ENCODE measurements at regions not wholly inside any gene's neighbourhood (a gene's known extent, or its start where the extent isn't known, plus 50 kb on each side); places are given as distances from the start of the nearest gene placed in this dataset.

- no peak overlapping the region for H3K56ac ChIP-seq (replicated peaks; ENCODE audit: insufficient read length, low read depth, low read length)
- ChIA-PET CTCF (ENCODE audit: partially characterized antibody) (no interaction called here), POLR2A (ENCODE audit: partially characterized antibody) (no interaction called here)
- no peak overlapping the region for H2BK12ac ChIP-seq (ENCODE audit: low read depth, low read length)
- H3K23ac ChIP-seq (ENCODE audit: insufficient read length), result no peak overlapping the region
- no peak overlapping the region for H2AFZ ChIP-seq (ENCODE audit: low read length)
- H2AK5ac ChIP-seq (ENCODE audit: low read depth, low read length), result no peak overlapping the region
- no peak overlapping the region for H4K8ac ChIP-seq (ENCODE audit: extremely low read depth, insufficient read depth, low read length)
- no peak overlapping the region for H3K14ac ChIP-seq (ENCODE audit: insufficient read length)
- FAIRE-seq (no peak), DNase-seq (ENCODE audit: low read depth in 1 of 2, low spot score in 2 of 2) (no peak)
- H2BK15ac ChIP-seq (ENCODE audit: low read length), result no peak overlapping the region
- no peaks in the 10 kb centered on the region for H4K20me1 ChIP-seq (replicated peaks in 1 of 2; ENCODE audit: control insufficient read depth in 1 of 2, insufficient read depth in 2 of 2, low read length in 2 of 2)
- WGBS, 2 experiments (ENCODE audit: extremely low coverage in 1 of 2, insufficient coverage in 1 of 2, insufficient read length in 1 of 2, insufficient replicate concordance in 2 of 2, low coverage in 1 of 2, low lambda C conversion rate in 2 of 2, missing lambda C conversion rate in 1 of 2), result 90% methylated on average over 2 of the region's 2 CpGs; no CpG with 5 or more reads in 1 of the 2 experiments
- H2BK5ac ChIP-seq (ENCODE audit: low read depth, low read length), result no peak overlapping the region
- no peaks in the 10 kb centered on the region for H3K9me3 ChIP-seq (ENCODE audit: insufficient read depth in 2 of 2, low read depth in 1 of 2, low read length in 1 of 2)
- no peak overlapping the region for H3K4me3 ChIP-seq (ENCODE audit: extremely low read depth in 1 of 4, insufficient read depth in 2 of 4, low read depth in 3 of 4, low read length in 4 of 4)
- H2BK120ac ChIP-seq (replicated peaks; ENCODE audit: low read depth, low read length), result no peak overlapping the region
- H3K79me2 ChIP-seq (ENCODE audit: control insufficient read depth in 1 of 2, insufficient read depth in 2 of 2, low read length in 2 of 2), result no peaks in the 10 kb centered on the region
- H2BK20ac ChIP-seq (ENCODE audit: low read length), result no peak overlapping the region
- H3K79me1 ChIP-seq (ENCODE audit: low read depth, low read length), result no peaks in the 10 kb centered on the region
- no peak overlapping the region for H4K91ac ChIP-seq (replicated peaks; ENCODE audit: insufficient read length, low read length)
- no peak overlapping the region for H3K4me2 ChIP-seq (ENCODE audit: insufficient read depth in 1 of 2, low read depth in 2 of 2, low read length in 2 of 2)
- no peaks in the 10 kb centered on the region for H3K23me2 ChIP-seq (ENCODE audit: low read depth, low read length)
- H3K27ac ChIP-seq (ENCODE audit: low read depth, low read length), result no peak overlapping the region
- peaks cover 0 to 5% (median 2%) of the 10 kb centered on the region in 4 experiments; a peak in 5 of 7 replicates for H3K4me1 ChIP-seq (replicated peaks in 1 of 4; ENCODE audit: control insufficient read depth in 3 of 4, insufficient read depth in 4 of 4, low read length in 3 of 4)
- peaks cover 0 to 2% (median 0%) of the 10 kb centered on the region in 4 experiments; a peak in 1 of 7 replicates for H3K27me3 ChIP-seq (replicated peaks in 1 of 4; ENCODE audit: control insufficient read depth in 3 of 4, extremely low read depth in 1 of 4, insufficient read depth in 3 of 4, low read length in 3 of 4)
- no peak overlapping the region for H3K9ac ChIP-seq (replicated peaks in 1 of 4; ENCODE audit: extremely low read depth in 1 of 4, low read depth in 3 of 4, low read length in 3 of 4)
- no peak overlapping the region for H4K5ac ChIP-seq (ENCODE audit: insufficient read length, low read depth, low read length)
- H3K36me3 ChIP-seq (ENCODE audit: control insufficient read depth in 2 of 4, insufficient read depth in 4 of 4, low read length in 3 of 4), result no peaks in the 10 kb centered on the region
- H3K4ac ChIP-seq (replicated peaks; ENCODE audit: insufficient read length, low read depth, low read length), result no peak overlapping the region
- H3K18ac ChIP-seq (ENCODE audit: extremely low read depth, low read length), result no peak overlapping the region
- TF ChIP-seq FOSL1 (IDR thresholded peaks at IDR 0.05; ENCODE audit: insufficient read depth, low read depth, low read length) (no peak), RBBP5 (IDR thresholded peaks at IDR 0.05; ENCODE audit: borderline replicate concordance, low read depth, low read length) (no peak), CBX8 (IDR thresholded peaks at IDR 0.05; ENCODE audit: borderline replicate concordance, low read depth, low read length) (no peak), SP1 (IDR thresholded peaks at IDR 0.05; ENCODE audit: low read depth, low read length) (no peak), CTBP2 (IDR thresholded peaks at IDR 0.05; ENCODE audit: borderline replicate concordance, insufficient read depth, insufficient read length, low read length) (no peak), SIRT6 (IDR thresholded peaks at IDR 0.05; ENCODE audit: low read length) (no peak), TEAD4 (IDR thresholded peaks at IDR 0.05; ENCODE audit: low read depth, low read length) (no peak), RNF2 (IDR thresholded peaks at IDR 0.05; ENCODE audit: borderline replicate concordance, low read depth, low read length, missing control alignments, poor library complexity, severe bottlenecking) (no peak), SP4 (IDR thresholded peaks at IDR 0.05; ENCODE audit: low read length) (no peak), KDM1A (IDR thresholded peaks at IDR 0.05; ENCODE audit: borderline replicate concordance, low read length) (no peak), CEBPB (IDR thresholded peaks at IDR 0.05; ENCODE audit: low read depth, low read length) (no peak), NRF1 (IDR thresholded peaks at IDR 0.05; ENCODE audit: low read depth, low read length) (no peak), EP300 (IDR thresholded peaks at IDR 0.05; ENCODE audit: borderline replicate concordance in 1 of 2, low read depth in 2 of 2, low read length in 2 of 2) (no peak)
Observed at GRCh38 chr7:81159402-81159801, 240.6 kb upstream of the SEMA3C start.
